ENCODE measurements at regions not wholly inside any gene's neighbourhood (a gene's known extent, or its start where the extent isn't known, plus 50 kb on each side); places are given as distances from the start of the nearest gene placed in this dataset.

DNA sequence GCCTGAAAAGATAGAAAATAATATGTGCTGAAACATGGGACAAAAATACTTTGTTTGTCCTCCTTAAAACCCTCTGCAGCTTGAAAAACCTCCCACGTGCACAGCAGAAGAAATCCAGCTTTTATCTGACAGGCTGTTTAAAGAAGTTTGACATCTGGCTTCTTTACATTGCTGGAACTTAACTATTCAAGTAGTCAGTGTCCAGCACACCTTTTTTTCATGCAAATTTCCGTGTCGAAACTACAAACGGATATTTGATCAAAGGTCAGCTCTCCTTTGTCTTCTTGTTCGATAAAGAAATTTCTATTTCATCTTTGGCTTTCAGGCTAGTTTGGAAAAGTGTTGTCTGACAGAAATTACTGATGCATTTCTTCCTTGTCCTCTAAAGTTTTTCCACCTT lies 66.8 kb upstream of the KBTBD8 start:
- TF ChIP-seq, protein P1, sequence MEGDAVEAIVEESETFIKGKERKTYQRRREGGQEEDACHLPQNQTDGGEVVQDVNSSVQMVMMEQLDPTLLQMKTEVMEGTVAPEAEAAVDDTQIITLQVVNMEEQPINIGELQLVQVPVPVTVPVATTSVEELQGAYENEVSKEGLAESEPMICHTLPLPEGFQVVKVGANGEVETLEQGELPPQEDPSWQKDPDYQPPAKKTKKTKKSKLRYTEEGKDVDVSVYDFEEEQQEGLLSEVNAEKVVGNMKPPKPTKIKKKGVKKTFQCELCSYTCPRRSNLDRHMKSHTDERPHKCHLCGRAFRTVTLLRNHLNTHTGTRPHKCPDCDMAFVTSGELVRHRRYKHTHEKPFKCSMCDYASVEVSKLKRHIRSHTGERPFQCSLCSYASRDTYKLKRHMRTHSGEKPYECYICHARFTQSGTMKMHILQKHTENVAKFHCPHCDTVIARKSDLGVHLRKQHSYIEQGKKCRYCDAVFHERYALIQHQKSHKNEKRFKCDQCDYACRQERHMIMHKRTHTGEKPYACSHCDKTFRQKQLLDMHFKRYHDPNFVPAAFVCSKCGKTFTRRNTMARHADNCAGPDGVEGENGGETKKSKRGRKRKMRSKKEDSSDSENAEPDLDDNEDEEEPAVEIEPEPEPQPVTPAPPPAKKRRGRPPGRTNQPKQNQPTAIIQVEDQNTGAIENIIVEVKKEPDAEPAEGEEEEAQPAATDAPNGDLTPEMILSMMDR (IDR thresholded peaks at IDR 0.05), result no peak
- TF ChIP-seq POLR2A (IDR thresholded peaks at IDR 0.05), result no peak

Measured in adrenal gland (tissue), 5 donors.